DMS79 (cell line): ENCODE measurements at regions not wholly inside any gene's neighbourhood (a gene's known extent, or its start where the extent isn't known, plus 50 kb on each side); places are given as distances from the start of the nearest gene placed in this dataset.

Experiments
- DNase-seq: peaks from one replicate; lab custom pipeline; 2025; lab: John Stamatoyannopoulos, UW

- no peak for DNase-seq
Measured at GRCh38 chr6:84462698-84463097, 235.3 kb upstream of the CEP162 start.

GRCh38 chr6:84461461-84461860 is 234.0 kb upstream of the CEP162 start:
- no peak for DNase-seq

- DNase-seq = no peak
Measured at GRCh38 chr6:84460491-84460890, 233.0 kb upstream of the CEP162 start.

- DNase-seq = no peak
Measured at GRCh38 chr6:84459401-84459800, 232.0 kb upstream of the CEP162 start.

GRCh38 chr6:84458271-84458670 is 230.8 kb upstream of the CEP162 start:
- no peak for DNase-seq

GRCh38 chr6:84457276-84457675 is 229.8 kb upstream of the CEP162 start:
- no peak for DNase-seq

- DNase-seq = no peak
Measured at GRCh38 chr6:84456803-84457202, 229.4 kb upstream of the CEP162 start.

- DNase-seq = no peak
Measured at GRCh38 chr6:84455511-84456029, 228.1 kb upstream of the CEP162 start.

GRCh38 chr6:84453499-84453898 is 226.1 kb upstream of the CEP162 start:
- no peak for DNase-seq

GRCh38 chr6:84450018-84450417 is 222.6 kb upstream of the CEP162 start:
- no peak for DNase-seq

GRCh38 chr6:84449220-84449619 is 221.8 kb upstream of the CEP162 start:
- DNase-seq = no peak

- no peak for DNase-seq
Measured at GRCh38 chr6:84448331-84448730, 220.9 kb upstream of the CEP162 start.

GRCh38 chr6:84447651-84448050 is 220.2 kb upstream of the CEP162 start:
- no peak for DNase-seq

- no peak for DNase-seq
Measured at GRCh38 chr6:84445068-84445467, 217.6 kb upstream of the CEP162 start.

- DNase-seq = no peak
Measured at GRCh38 chr6:84442208-84442607, 214.8 kb upstream of the CEP162 start.

GRCh38 chr6:84441456-84441855 is 214.0 kb upstream of the CEP162 start:
- no peak for DNase-seq

GRCh38 chr6:84434550-84434949 is 207.1 kb upstream of the CEP162 start:
- DNase-seq = no peak

- DNase-seq = no peak
Measured at GRCh38 chr6:84432619-84433018, 205.2 kb upstream of the CEP162 start.

- no peak for DNase-seq
Measured at GRCh38 chr6:84428300-84428907, 201.0 kb upstream of the CEP162 start.

GRCh38 chr6:84425971-84426705 is 198.7 kb upstream of the CEP162 start:
- no peak for DNase-seq

- no peak for DNase-seq
Measured at GRCh38 chr6:84424956-84425355, 197.5 kb upstream of the CEP162 start.

- DNase-seq = no peak
Measured at GRCh38 chr6:84422380-84422968, 195.0 kb upstream of the CEP162 start.

- no peak for DNase-seq
Measured at GRCh38 chr6:84421031-84421430, 193.6 kb upstream of the CEP162 start.
